ENCODE measurements at regions not wholly inside any gene's neighbourhood (a gene's known extent, or its start where the extent isn't known, plus 50 kb on each side); places are given as distances from the start of the nearest gene placed in this dataset.

DNA sequence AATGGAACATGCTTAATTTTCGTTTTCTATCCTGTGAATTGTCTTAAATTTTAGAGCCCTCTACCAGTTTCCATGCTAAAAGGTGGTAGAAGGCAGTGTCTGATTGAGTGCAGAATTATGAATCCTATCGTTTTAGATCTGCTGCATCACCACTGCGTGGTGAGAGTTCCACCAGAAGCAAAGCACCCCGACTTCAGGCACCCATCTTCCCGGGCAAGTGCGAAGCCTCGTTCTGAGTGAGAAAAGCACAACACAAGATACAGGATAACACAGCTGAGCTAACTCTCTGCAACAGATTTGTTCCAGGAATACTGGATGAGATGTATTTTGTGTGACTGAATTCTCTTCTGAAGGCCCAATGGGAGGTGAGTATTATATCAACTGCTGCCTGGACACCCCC is 471.5 kb downstream of the EIPR1 start:
- no peak for TF ChIP-seq EZH2phosphoT487 (IDR thresholded peaks at IDR 0.05; ENCODE audit: borderline replicate concordance, low read depth)
- no peak for TF ChIP-seq RXRA (IDR thresholded peaks at IDR 0.05; ENCODE audit: borderline replicate concordance, low read depth)
- TF ChIP-seq, protein P1, sequence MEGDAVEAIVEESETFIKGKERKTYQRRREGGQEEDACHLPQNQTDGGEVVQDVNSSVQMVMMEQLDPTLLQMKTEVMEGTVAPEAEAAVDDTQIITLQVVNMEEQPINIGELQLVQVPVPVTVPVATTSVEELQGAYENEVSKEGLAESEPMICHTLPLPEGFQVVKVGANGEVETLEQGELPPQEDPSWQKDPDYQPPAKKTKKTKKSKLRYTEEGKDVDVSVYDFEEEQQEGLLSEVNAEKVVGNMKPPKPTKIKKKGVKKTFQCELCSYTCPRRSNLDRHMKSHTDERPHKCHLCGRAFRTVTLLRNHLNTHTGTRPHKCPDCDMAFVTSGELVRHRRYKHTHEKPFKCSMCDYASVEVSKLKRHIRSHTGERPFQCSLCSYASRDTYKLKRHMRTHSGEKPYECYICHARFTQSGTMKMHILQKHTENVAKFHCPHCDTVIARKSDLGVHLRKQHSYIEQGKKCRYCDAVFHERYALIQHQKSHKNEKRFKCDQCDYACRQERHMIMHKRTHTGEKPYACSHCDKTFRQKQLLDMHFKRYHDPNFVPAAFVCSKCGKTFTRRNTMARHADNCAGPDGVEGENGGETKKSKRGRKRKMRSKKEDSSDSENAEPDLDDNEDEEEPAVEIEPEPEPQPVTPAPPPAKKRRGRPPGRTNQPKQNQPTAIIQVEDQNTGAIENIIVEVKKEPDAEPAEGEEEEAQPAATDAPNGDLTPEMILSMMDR (IDR thresholded peaks at IDR 0.05), result no peak
- no peak for TF ChIP-seq PBX3 (IDR thresholded peaks at IDR 0.05)
- TF ChIP-seq, protein P2, sequence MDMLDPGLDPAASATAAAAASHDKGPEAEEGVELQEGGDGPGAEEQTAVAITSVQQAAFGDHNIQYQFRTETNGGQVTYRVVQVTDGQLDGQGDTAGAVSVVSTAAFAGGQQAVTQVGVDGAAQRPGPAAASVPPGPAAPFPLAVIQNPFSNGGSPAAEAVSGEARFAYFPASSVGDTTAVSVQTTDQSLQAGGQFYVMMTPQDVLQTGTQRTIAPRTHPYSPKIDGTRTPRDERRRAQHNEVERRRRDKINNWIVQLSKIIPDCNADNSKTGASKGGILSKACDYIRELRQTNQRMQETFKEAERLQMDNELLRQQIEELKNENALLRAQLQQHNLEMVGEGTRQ (IDR thresholded peaks at IDR 0.05; ENCODE audit: borderline replicate concordance, low read depth, low read length), result no peak
- TF ChIP-seq EP300 (IDR thresholded peaks at IDR 0.05; ENCODE audit: borderline replicate concordance in 1 of 2, low read depth in 1 of 2, low read length in 1 of 2), result no peak
- no peak for TF ChIP-seq FOXM1 (IDR thresholded peaks at IDR 0.05; ENCODE audit: low read depth)
- TF ChIP-seq USF1 (IDR thresholded peaks at IDR 0.05; ENCODE audit: borderline replicate concordance, low read depth), result no peak
- no peak for TF ChIP-seq GABPA (IDR thresholded peaks at IDR 0.05; ENCODE audit: low read depth)
- TF ChIP-seq SMC3 (IDR thresholded peaks at IDR 0.05; ENCODE audit: low read depth, low read length), result no peak
